Kidney (tissue), 13 donors: ENCODE measurements at regions not wholly inside any gene's neighbourhood (a gene's known extent, or its start where the extent isn't known, plus 50 kb on each side); places are given as distances from the start of the nearest gene placed in this dataset.

ENCODE experiments used
- DNase-seq, 5 donors: peaks; one replicate each; pipeline ENCODE4 v3.0.0-alpha.2; 2013 to 2020
- FAIRE-seq: peaks from 2 replicates; lab custom pipeline; 2012; peaks lifted over from hg19 to GRCh38; lab: Jason Lieb, UNC
- H3K27ac ChIP-seq, 2 donors: one replicate each; pipeline ENCODE4 v1.7.0; 2013; ENCODE audit warnings: low read depth in 2 of 2, low read length in 2 of 2, inconsistent platforms in 1 of 2
- H3K27me3 ChIP-seq: one replicate; pipeline ENCODE4 v1.7.1; 2013; ENCODE audit warnings: low read length, inconsistent platforms; ENCODE audit not compliant: control insufficient read depth, insufficient read depth
- H3K36me3 ChIP-seq, 3 donors: one replicate each; pipeline versions ENCODE4 v1.7.0 to v1.7.1; 2013; ENCODE audit warnings: low read length in 3 of 3, control low read depth in 1 of 3, inconsistent platforms in 1 of 3; ENCODE audit not compliant: insufficient read depth in 3 of 3, control insufficient read depth in 2 of 3
- H3K4me1 ChIP-seq, 3 donors: one replicate each; pipeline versions ENCODE4 v1.7.0 to v1.7.1; 2013; ENCODE audit warnings: low read length in 3 of 3, inconsistent platforms in 1 of 3, low read depth in 1 of 3; ENCODE audit not compliant: control insufficient read depth in 2 of 3, insufficient read depth in 2 of 3
- H3K4me3 ChIP-seq, 3 donors: one replicate each; pipeline versions ENCODE4 v1.7.0 to v1.8.1; 2013; ENCODE audit warnings: low read length in 3 of 3, control low read depth in 1 of 3, inconsistent platforms in 1 of 3
- H3K9ac ChIP-seq, 3 donors: one replicate each; pipeline versions ENCODE4 v1.7.0 to v1.7.1; 2013; ENCODE audit warnings: low read length in 3 of 3, control low read depth in 1 of 3, inconsistent platforms in 1 of 3
- H3K9me3 ChIP-seq, 3 donors: one replicate each; pipeline versions ENCODE4 v1.7.0 to v1.7.1; 2013; ENCODE audit warnings: low read length in 3 of 3, control low read depth in 1 of 3, inconsistent platforms in 1 of 3; ENCODE audit not compliant: control insufficient read depth in 2 of 3, insufficient read depth in 1 of 3
- CTCF ChIP-seq: IDR thresholded peaks from 3 replicates; pipeline ENCODE4 v1.5.1; 2012; ENCODE audit warnings: mild to moderate bottlenecking, moderate library complexity, borderline replicate concordance; ENCODE audit not compliant: insufficient read depth; ENCODE audit errors: extremely low read depth
- intact Hi-C: fragments of 100-400 bp; cut with DNase I; formaldehyde crosslinking; loops from one replicate; pipeline ENCODE4 v1.11.1; 2022
- donor health status: control.
- donor health status: control.
- donor health status: control.
- donor health status: control.
- donor health status: control.
- donor health status: DM: yes; HTN: yes; CAD: no.
- donor health status: Normal renal cell carcinoma (clear cell type).

- no peaks in the 10 kb centered on the region for H3K36me3 ChIP-seq
- FAIRE-seq = no peak
- no peak overlapping the region for H3K9ac ChIP-seq
- H3K9me3 ChIP-seq = no peaks in the 10 kb centered on the region
- intact Hi-C loops = no loop called here
- H3K27ac ChIP-seq = no peak overlapping the region
- no peaks in the 10 kb centered on the region for H3K4me1 ChIP-seq
- no peak for TF ChIP-seq CTCF
- H3K27me3 ChIP-seq = no peaks in the 10 kb centered on the region
- no peak for DNase-seq
- no peak overlapping the region for H3K4me3 ChIP-seq
These were observed 77.9 kb upstream of the GNPDA2 start for GRCh38 chr4:44804301-44804700.

GRCh38 chr4:44801384-44801783 lies 75.0 kb upstream of the GNPDA2 start:
- no peaks in the 10 kb centered on the region for H3K4me1 ChIP-seq
- no peak for FAIRE-seq
- DNase-seq = no peak
- H3K27me3 ChIP-seq = no peaks in the 10 kb centered on the region
- no peaks in the 10 kb centered on the region for H3K36me3 ChIP-seq
- H3K9ac ChIP-seq = no peak overlapping the region
- TF ChIP-seq CTCF = no peak
- no peak overlapping the region for H3K4me3 ChIP-seq
- intact Hi-C loops = no loop called here
- no peak overlapping the region for H3K27ac ChIP-seq
- peaks cover 0 to 10% (median 0%) of the 10 kb centered on the region in 3 donors for H3K9me3 ChIP-seq

- H3K27me3 ChIP-seq = no peaks in the 10 kb centered on the region
- FAIRE-seq (no peak), DNase-seq (no peak)
- H3K9ac ChIP-seq = no peak overlapping the region
- no peaks in the 10 kb centered on the region for H3K4me1 ChIP-seq
- no peak overlapping the region for H3K27ac ChIP-seq
- no peak for TF ChIP-seq CTCF
- no peaks in the 10 kb centered on the region for H3K36me3 ChIP-seq
- H3K4me3 ChIP-seq = no peak overlapping the region
- intact Hi-C loops = no loop called here
- H3K9me3 ChIP-seq = no peaks in the 10 kb centered on the region
These were observed 65.5 kb upstream of the GNPDA2 start for GRCh38 chr4:44791831-44792230.

GRCh38 chr4:44777115-44777514 lies 50.8 kb upstream of the GNPDA2 start:
- no peak overlapping the region for H3K4me3 ChIP-seq
- no peaks in the 10 kb centered on the region for H3K4me1 ChIP-seq
- H3K27ac ChIP-seq = no peak overlapping the region
- FAIRE-seq (no peak), DNase-seq (no peak)
- no peak for TF ChIP-seq CTCF
- H3K27me3 ChIP-seq = no peaks in the 10 kb centered on the region
- no peak overlapping the region for H3K9ac ChIP-seq
- intact Hi-C loops = no loop called here
- H3K9me3 ChIP-seq = no peaks in the 10 kb centered on the region
- H3K36me3 ChIP-seq = no peaks in the 10 kb centered on the region
